ENCODE measurements at regions not wholly inside any gene's neighbourhood (a gene's known extent, or its start where the extent isn't known, plus 50 kb on each side); places are given as distances from the start of the nearest gene placed in this dataset.

GRCh38 chr7:28347475-28348318 is 64.6 kb upstream of the CREB5 start:
- CTCF ChIA-PET: interaction anchor here (0.5 to 1.2 kb wide), 4 partner anchors 20 to 576 kb away, joined by 3 to 5 read pairs (median 3); no protein-coding TSS in a partner anchor
- Histone ChIP-seq H3K36me3 (ENCODE audit: control insufficient read depth in 2 of 2, insufficient read depth in 1 of 2, low read length in 2 of 2) (no peaks in the 10 kb centered on the region), H3K27ac (ENCODE audit: extremely low read depth, low read depth, low read length) (no peak overlapping the region), H3K4me3 (ENCODE audit: low read depth, low read length) (no peak overlapping the region), H3K9me3 (ENCODE audit: control insufficient read depth, insufficient read depth, low read depth, low read length) (no peaks in the 10 kb centered on the region), H3K4me1 (ENCODE audit: control insufficient read depth, insufficient read depth, low read length) (no peaks in the 10 kb centered on the region)
- no peak for TF ChIP-seq ZNF175 (tag by site-specific recombination; IDR thresholded peaks at IDR 0.05)
- TF ChIP-seq SALL2 (tag by site-specific recombination; IDR thresholded peaks at IDR 0.05; ENCODE audit: borderline replicate concordance): no peak
- TF ChIP-seq PRDM6 (tag by site-specific recombination; IDR thresholded peaks at IDR 0.05): no peak
- TF ChIP-seq SP2 (tag by site-specific recombination; IDR thresholded peaks at IDR 0.05): no peak
- no peak for TF ChIP-seq ZNF626 (tag by site-specific recombination; IDR thresholded peaks at IDR 0.05)
- no peak for TF ChIP-seq ZNF624 (tag by site-specific recombination; IDR thresholded peaks at IDR 0.05)
- no peak for TF ChIP-seq ZNF157 (tag by site-specific recombination; IDR thresholded peaks at IDR 0.05)
- POLR2A ChIA-PET: interaction anchor here (0.5 kb wide), 1 partner anchor 88 kb away, joined by 3 read pairs; no protein-coding TSS in a partner anchor

- H3K27ac ChIP-seq (ENCODE audit: extremely low read depth, low read depth, low read length): no peak overlapping the region
- H3K4me1 ChIP-seq (ENCODE audit: control insufficient read depth, insufficient read depth, low read length): no peaks in the 10 kb centered on the region
- no peak overlapping the region for H3K4me3 ChIP-seq (ENCODE audit: low read depth, low read length)
- ChIA-PET CTCF (interaction anchor here (0.5 to 1.2 kb wide), 4 partner anchors 12 to 575 kb away, joined by 3 to 5 read pairs (median 3); no protein-coding TSS in a partner anchor), POLR2A (no interaction called here)
- TF ChIP-seq ZNF514 (tag by site-specific recombination; IDR thresholded peaks at IDR 0.05) (no peak), PRDM1 (tag by site-specific recombination; IDR thresholded peaks at IDR 0.05) (no peak), ZNF785 (tag by site-specific recombination; IDR thresholded peaks at IDR 0.05) (no peak), ZNF223 (tag by site-specific recombination; IDR thresholded peaks at IDR 0.05) (no peak), ZNF398 (tag by site-specific recombination; IDR thresholded peaks at IDR 0.05) (no peak), ZNF747 (tag by site-specific recombination; IDR thresholded peaks at IDR 0.05) (no peak), ZNF354C (tag by site-specific recombination; IDR thresholded peaks at IDR 0.05; ENCODE audit: borderline replicate concordance, low read depth) (no peak), KLF9 (tag by site-specific recombination; IDR thresholded peaks at IDR 0.05; ENCODE audit: low read depth) (no peak), ZNF530 (tag by site-specific recombination; IDR thresholded peaks at IDR 0.05; ENCODE audit: low read depth) (no peak)
- no peaks in the 10 kb centered on the region for H3K9me3 ChIP-seq (ENCODE audit: control insufficient read depth, insufficient read depth, low read depth, low read length)
- no peaks in the 10 kb centered on the region for H3K36me3 ChIP-seq (ENCODE audit: control insufficient read depth in 2 of 2, insufficient read depth in 1 of 2, low read length in 2 of 2)
Measured at GRCh38 chr7:28348636-28349035, 63.7 kb upstream of the CREB5 start.

- no peaks in the 10 kb centered on the region for H3K4me1 ChIP-seq (ENCODE audit: control insufficient read depth, insufficient read depth, low read length)
- no peak overlapping the region for H3K4me3 ChIP-seq (ENCODE audit: low read depth, low read length)
- CTCF ChIA-PET: interaction anchor here (3.2 kb wide), 1 partner anchor 13 kb away, joined by 19 read pairs; no protein-coding TSS in a partner anchor
- no peaks in the 10 kb centered on the region for H3K9me3 ChIP-seq (ENCODE audit: control insufficient read depth, insufficient read depth, low read depth, low read length)
- no peaks in the 10 kb centered on the region for H3K36me3 ChIP-seq (ENCODE audit: control insufficient read depth in 2 of 2, insufficient read depth in 1 of 2, low read length in 2 of 2)
- no peak overlapping the region for H3K27ac ChIP-seq (ENCODE audit: extremely low read depth, low read depth, low read length)
- POLR2A ChIA-PET: no interaction called here
- TF ChIP-seq ZNF138 (tag by site-specific recombination; IDR thresholded peaks at IDR 0.05; ENCODE audit: borderline replicate concordance) (no peak), ZNF121 (tag by site-specific recombination; IDR thresholded peaks at IDR 0.05) (no peak), ZNF202 (tag by site-specific recombination; IDR thresholded peaks at IDR 0.05; ENCODE audit: borderline replicate concordance) (no peak), ZNF488 (tag by site-specific recombination; IDR thresholded peaks at IDR 0.05) (no peak), ZNF350 (tag by site-specific recombination; IDR thresholded peaks at IDR 0.05) (no peak), ZNF174 (tag by site-specific recombination; IDR thresholded peaks at IDR 0.05) (no peak), ZSCAN30 (tag by site-specific recombination; IDR thresholded peaks at IDR 0.05) (no peak), ZNF2 (tag by site-specific recombination; IDR thresholded peaks at IDR 0.05) (no peak)
Measured at GRCh38 chr7:28349637-28350036, 62.7 kb upstream of the CREB5 start.
